Activated T-cell treated with anti-CD3 and anti-CD28 coated beads for 1 hour (primary cell): ENCODE measurements at regions not wholly inside any gene's neighbourhood (a gene's known extent, or its start where the extent isn't known, plus 50 kb on each side); places are given as distances from the start of the nearest gene placed in this dataset.

Source experiments
- DNase-seq: peaks from one replicate; pipeline ENCODE4 v3.0.0-alpha.2; 2020; ENCODE audit warnings: low read depth

- DNase-seq, result no peak
Observed at GRCh38 chr9:1757186-1757585, 258.0 kb upstream of the SMARCA2 start.

- no peak for DNase-seq
Observed at GRCh38 chr9:1759009-1759408, 256.1 kb upstream of the SMARCA2 start.

GRCh38 chr9:1759771-1760300 is 255.3 kb upstream of the SMARCA2 start:
- no peak for DNase-seq

- no peak for DNase-seq
Observed at GRCh38 chr9:1761807-1762206, 253.3 kb upstream of the SMARCA2 start.

- DNase-seq, result no peak
Observed at GRCh38 chr9:1766042-1766441, 249.1 kb upstream of the SMARCA2 start.

GRCh38 chr9:1768561-1768960 is 246.6 kb upstream of the SMARCA2 start:
- no peak for DNase-seq

- DNase-seq, result no peak
Observed at GRCh38 chr9:1771094-1771789, 243.9 kb upstream of the SMARCA2 start.

GRCh38 chr9:1775230-1775629 is 239.9 kb upstream of the SMARCA2 start:
- DNase-seq, result no peak

- DNase-seq, result no peak
Observed at GRCh38 chr9:1776668-1777067, 238.5 kb upstream of the SMARCA2 start.

GRCh38 chr9:1791191-1791590 is 224.0 kb upstream of the SMARCA2 start:
- DNase-seq, result no peak

- no peak for DNase-seq
Observed at GRCh38 chr9:1794547-1795270, 220.4 kb upstream of the SMARCA2 start.

GRCh38 chr9:1804128-1804865 is 210.8 kb upstream of the SMARCA2 start:
- DNase-seq, result no peak

GRCh38 chr9:1829719-1830118 is 185.4 kb upstream of the SMARCA2 start:
- no peak for DNase-seq

GRCh38 chr9:1832960-1833359 is 182.2 kb upstream of the SMARCA2 start:
- DNase-seq, result no peak

- DNase-seq, result no peak
Observed at GRCh38 chr9:1837453-1838084, 177.6 kb upstream of the SMARCA2 start.

- no peak for DNase-seq
Observed at GRCh38 chr9:1839909-1840308, 175.2 kb upstream of the SMARCA2 start.

GRCh38 chr9:1845425-1845824 is 169.7 kb upstream of the SMARCA2 start:
- DNase-seq, result no peak

GRCh38 chr9:1855726-1856125 is 159.4 kb upstream of the SMARCA2 start:
- DNase-seq, result no peak

- DNase-seq, result no peak
Observed at GRCh38 chr9:1857808-1858207, 157.3 kb upstream of the SMARCA2 start.

GRCh38 chr9:1869843-1870242 is 145.3 kb upstream of the SMARCA2 start:
- peak; percentile 2 for DNase-seq

- DNase-seq, result no peak
Observed at GRCh38 chr9:1870915-1871314, 144.2 kb upstream of the SMARCA2 start.
